ENCODE measurements at regions not wholly inside any gene's neighbourhood (a gene's known extent, or its start where the extent isn't known, plus 50 kb on each side); places are given as distances from the start of the nearest gene placed in this dataset.

GRCh38 chr14:34018125-34018524 is 67.3 kb upstream of the EGLN3 start:
- no peak for DNase-seq (ENCODE audit: low spot score)

- no peak for DNase-seq (ENCODE audit: low spot score)
These were observed 64.5 kb upstream of the EGLN3 start for GRCh38 chr14:34015383-34015782.

- DNase-seq (ENCODE audit: low spot score), result no peak
These were observed 64.1 kb upstream of the EGLN3 start for GRCh38 chr14:34014936-34015335.

DNA sequence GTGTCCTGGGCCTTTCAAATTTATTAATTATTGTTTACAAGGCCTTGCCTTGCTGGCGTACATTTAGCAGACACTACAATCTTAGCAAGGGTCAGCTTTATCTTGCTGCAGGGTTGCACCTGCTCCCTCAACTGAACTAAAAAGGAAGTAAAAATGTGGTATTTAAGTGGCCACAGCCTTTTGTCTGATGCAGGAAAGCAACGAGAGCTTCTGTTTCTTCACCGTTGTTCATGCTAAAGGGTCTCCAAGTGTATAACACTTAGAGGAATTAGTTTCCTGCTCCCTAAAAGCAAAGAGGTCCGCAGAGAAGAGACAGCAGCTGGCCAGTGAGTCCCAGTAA is 62.8 kb upstream of the EGLN3 start:
- DNase-seq (ENCODE audit: low spot score), result no peak

- peak; percentile 29 for DNase-seq (ENCODE audit: low spot score)
These were observed 62.3 kb upstream of the EGLN3 start for GRCh38 chr14:34012978-34013720.

- no peak for DNase-seq (ENCODE audit: low spot score)
These were observed 61.5 kb upstream of the EGLN3 start for GRCh38 chr14:34012369-34012768.

DNA sequence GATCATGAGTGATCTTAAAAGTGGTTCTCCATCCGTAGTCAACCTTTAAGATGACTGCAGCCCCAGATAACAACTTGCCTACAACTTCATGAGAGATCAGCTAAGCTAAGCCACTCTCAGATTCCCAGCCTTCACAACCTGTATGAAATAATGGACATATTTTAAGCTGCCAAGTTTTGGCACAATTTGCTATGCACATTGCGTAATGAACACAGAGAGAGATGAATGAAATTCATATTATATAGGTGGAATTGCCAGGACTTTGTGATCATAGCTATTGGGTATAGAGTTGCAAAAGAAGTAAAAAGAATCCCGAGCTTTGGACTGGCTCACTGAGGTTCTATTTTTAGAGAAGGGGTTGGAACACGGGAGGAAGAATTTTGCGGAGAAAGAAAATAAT is 59.1 kb upstream of the EGLN3 start:
- DNase-seq (ENCODE audit: low spot score), result no peak

DNA sequence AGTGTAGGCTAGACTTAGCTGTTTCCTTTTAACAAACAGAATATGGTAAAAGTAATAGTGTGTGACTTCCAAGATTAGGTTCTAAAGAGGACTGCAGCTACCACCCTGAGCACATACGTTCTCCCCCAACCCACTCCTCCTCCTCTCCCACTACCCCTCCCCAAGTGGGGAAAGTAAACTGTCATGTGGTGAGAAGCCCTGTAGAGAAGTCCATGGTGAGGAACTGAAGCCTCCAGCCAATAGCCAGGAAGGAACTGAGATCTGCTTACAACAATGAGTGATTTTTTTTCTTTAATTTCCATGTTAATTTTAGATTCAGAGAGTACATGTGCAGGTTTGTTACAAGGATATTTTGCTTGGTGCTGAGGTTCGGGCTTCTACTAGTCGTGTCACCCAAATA is 57.0 kb upstream of the EGLN3 start:
- no peak for DNase-seq (ENCODE audit: low spot score)

DNA sequence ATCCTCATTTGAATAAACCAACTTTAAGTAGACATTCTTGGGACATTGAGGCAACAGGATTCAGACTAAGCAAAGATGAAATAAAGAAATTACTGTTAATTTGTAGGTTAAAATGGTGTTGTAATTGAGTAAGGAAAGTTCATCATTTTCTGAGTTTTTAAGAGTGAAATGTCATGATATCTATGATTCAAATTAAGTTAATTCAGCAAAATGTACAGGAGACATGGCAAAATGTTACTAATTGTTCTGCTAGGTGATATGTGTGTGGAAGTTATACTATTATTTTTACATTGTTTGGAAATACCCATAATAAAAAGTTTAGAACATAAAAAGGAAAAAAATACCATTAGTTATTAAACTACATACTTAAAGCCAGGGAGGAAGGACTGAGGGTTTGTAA is 55.0 kb upstream of the EGLN3 start:
- DNase-seq (ENCODE audit: low spot score), result no peak

DNA sequence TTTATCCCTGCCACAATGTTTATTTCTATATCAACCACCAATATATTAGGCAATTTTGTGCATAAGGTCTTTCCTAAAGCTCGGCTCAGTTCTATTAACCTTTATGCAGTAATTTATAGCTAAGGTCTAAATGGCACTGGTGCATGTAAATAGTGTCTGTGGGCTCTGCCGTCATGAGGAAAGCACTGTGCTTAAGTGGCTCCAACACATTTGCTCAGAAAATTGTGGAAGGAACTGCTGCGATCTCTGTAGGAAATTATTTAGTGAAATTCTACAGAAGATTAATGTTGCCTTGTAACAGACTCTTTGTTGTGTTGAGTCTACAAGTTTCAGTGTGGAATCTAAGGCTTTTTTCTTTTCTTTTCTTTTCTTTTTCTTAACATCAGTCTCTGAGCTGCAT is 54.0 kb upstream of the EGLN3 start:
- no peak for DNase-seq (ENCODE audit: low spot score)

GRCh38 chr14:34003691-34004090 is 52.8 kb upstream of the EGLN3 start:
- DNase-seq (ENCODE audit: low spot score), result no peak

- no peak for DNase-seq (ENCODE audit: low spot score)
These were observed 52.3 kb upstream of the EGLN3 start for GRCh38 chr14:34003082-34003668.

All from Ammon's horn (tissue), 1 donor.